OCI-LY3 (cell line): ENCODE measurements at regions not wholly inside any gene's neighbourhood (a gene's known extent, or its start where the extent isn't known, plus 50 kb on each side); places are given as distances from the start of the nearest gene placed in this dataset.

ENCODE experiments used
- CTCF ChIP-seq: fragments of 200-600, 300-600 bp; sonication (generic); IDR thresholded peaks from 2 replicates; pipeline ENCODE4 v1.5.1; 2014; ENCODE audit warnings: antibody characterized with exemption, low read length, low read depth
- EZH2phosphoT487 ChIP-seq: fragments of 200-600 bp; shearing (Covaris generic); IDR thresholded peaks from 2 replicates; pipeline ENCODE4 v1.6.1; 2018; ENCODE audit warnings: antibody characterized with exemption, mixed run types, low read depth

GRCh38 chr6:48233063-48233462 lies 122.1 kb upstream of the PTCHD4 start:
- TF ChIP-seq CTCF = no peak
- TF ChIP-seq EZH2phosphoT487 = no peak
